Hippocampal formation (tissue), 2 donors: ENCODE measurements at regions not wholly inside any gene's neighbourhood (a gene's known extent, or its start where the extent isn't known, plus 50 kb on each side); places are given as distances from the start of the nearest gene placed in this dataset.

Experiments used
- DNase-seq, 2 donors: peaks; one replicate each; lab custom pipeline; 2025; lab: John Stamatoyannopoulos, UW

DNA sequence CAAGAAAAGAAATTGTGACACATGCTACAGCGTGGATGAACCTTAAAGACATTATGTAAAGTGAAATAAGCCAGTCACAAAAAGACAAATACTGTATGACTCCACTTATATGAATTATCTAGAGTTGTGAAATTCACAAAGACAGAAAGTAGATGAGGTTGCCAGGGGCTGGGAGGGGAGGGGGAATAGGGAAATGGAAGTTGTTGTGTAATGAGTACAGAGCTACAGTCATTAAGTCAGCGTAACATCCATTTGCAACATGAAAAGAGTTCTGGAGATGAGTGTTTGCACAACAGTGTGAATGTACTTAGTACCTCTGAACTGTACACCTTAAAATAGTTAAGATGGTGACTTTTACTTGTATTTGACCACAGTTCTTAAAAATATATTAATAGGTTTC lies 112.1 kb upstream of the CDK1 start:
- no peak for DNase-seq

DNA sequence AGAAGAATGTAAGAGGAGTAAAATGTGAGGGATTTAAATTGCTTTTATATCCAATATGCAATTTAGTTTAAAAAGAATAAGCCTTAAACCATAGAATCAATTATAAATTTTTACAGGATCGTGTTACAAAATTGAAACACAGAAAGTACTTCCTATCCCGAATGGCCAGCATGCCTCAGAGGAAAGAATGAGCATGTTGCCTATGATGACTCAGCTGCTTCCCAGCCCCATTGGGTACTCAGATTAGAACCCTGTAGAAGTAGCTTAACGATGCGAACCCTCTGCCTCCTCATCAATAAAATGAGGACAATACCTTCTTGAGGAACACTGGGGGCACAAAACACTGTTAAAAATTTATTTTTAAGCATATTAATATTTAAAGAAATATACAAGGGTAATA lies 113.4 kb upstream of the CDK1 start:
- DNase-seq, result no peak

DNA sequence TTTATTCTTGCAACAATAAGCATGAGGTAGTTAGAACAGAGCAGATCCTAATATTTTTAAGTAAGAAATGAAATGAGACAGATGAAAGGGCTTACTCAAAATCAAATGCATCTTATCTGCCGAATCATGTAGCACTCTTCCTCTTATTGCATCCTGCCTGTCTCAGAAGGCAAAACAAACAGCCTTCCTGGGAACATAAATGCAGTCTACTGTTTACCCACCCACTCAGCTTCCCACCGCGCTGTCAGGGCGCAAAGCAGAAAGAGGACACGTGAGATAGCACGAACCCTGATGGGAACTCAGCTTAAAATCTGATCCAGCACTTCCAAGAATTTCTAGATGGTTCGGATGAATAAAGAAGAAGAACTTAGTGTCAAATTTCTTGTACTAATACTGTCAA lies 114.4 kb upstream of the CDK1 start:
- no peak for DNase-seq

DNA sequence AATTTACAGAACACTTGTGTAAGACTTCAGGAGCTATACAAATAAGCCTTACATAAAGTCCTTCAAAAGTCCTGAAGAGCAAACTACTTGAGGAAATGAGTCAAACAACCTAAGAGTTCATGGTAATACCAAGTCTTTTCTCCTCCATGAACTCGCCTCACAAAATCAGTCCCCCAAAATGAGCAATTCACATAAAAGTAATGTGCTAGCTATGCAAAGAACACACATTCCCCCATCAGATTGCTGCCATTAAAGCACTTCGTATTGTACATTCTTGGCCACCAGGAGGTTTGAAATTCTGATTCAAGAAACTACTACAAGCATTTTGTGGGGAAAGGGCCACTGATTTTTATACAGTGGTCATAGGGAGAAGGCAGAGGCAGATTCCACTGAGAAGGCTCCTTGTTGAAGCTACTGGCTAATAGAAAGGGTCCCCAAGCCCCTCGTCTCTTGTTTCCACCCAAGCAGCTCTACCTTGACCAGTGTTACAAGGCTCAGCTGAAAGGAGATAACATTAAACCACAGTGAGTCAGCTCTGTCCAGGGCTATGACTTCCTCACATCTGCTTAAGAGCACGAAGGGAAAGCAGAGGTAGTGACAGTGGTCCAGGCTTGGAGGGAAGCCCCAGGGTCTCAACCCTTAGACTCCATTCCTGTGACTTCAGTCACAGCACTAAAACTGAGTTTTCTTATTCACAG lies 115.2 kb upstream of the CDK1 start:
- no peak for DNase-seq

DNA sequence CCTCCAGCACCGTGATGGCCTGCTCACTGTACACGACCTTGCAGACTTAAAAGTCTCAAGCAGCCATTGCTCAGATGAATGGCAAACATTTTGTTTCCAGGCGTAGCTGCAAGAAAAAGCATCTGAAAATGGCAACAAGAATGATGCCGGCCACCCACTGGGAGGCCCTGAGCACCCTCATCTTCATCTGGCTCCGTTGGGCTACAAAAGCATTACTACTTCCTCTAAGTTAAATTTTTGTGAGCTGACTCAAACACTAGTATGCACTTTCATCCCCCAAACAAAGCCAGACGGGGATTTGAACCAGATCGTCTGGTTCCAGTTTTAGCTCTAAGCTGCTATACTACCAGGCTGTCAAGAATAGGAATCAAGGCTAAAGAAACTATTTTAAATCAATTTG lies 116.6 kb upstream of the CDK1 start:
- DNase-seq, result no peak

DNA sequence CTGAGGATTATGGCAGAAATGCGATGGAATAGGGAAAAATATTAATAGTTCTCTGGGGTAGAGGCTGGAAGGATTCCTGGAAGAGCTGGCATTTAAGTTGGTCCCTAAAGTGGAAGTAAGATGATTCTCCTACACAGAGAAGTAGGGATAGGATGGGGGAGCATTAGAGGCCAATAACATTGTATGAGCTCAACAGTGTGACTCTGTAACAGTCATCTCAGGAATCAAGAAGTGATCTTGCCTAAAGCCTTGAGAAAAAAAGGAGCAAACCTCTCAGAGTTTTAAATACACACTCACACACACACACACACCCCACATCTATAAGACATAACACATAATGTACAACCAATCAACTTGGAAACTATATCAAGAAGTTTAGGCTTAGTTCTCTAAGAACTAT lies 117.7 kb upstream of the CDK1 start:
- no peak for DNase-seq

DNA sequence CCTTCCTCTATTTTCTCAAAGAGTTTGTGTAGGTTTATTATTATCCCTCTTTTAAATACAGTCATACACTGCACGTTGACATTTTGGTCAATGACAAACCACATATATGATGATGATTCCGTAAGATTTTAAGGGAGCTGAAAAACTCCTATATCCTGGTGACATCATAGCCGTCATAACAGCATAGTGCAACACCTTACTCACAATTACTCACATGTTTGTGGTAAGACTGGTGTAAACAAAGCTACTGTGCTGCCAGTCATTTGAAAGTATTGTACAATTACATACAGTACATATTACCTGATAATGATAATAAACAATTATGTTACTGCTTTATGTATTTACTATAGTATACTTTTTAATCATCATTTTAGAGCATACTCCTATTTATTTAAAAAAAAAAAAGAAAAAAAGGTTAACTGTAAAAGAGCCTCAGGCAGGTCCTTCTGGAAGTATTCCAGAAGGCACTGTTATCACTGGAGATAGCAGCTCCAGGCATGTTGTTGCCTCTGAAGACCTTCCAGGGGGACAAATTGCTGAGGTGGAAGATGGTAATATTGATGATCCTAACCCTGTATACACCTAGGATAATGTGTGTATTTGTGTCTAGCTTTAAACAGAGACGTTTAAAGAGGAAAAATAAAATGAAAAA lies 123.3 kb upstream of the CDK1 start:
- no peak for DNase-seq

DNA sequence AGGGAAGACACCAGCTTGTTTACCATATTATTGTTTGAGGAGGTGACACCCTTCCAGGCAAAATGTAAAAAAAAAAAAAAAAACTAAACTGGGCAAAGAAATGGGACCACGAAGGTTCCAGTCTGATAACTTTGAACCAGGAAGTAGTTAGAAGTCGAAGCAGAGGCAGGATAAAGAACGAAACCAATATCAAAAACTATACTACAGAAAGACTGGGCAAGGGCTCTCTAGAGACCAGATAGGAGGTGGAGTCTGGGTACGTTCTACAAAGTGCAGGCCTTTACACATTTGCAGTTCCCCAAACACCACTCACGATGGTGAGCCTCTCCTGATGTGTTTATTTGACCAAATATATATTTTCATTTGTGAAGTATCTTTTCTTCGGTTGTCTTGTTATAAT lies 125.7 kb upstream of the CDK1 start:
- no peak for DNase-seq

DNA sequence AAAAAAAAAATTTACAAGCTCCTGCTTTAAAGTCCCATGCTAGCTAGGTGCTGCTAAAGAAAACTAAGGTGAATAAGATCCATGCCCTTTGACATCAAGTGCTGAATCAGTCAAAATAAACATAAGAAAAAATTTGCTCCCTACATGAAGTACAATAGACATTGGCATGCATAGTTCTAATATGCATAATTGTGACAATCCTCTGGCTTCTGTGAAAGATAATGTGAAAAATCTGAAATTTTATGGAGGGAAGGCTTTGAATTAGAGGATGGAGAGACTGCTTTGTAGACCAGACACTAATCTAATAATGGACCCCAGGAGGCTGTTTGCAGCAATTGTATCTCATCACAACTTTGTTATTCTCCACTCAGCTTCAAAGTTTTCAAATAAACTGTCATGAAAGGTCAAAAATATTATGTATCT lies 127.9 kb upstream of the CDK1 start:
- no peak for DNase-seq

DNA sequence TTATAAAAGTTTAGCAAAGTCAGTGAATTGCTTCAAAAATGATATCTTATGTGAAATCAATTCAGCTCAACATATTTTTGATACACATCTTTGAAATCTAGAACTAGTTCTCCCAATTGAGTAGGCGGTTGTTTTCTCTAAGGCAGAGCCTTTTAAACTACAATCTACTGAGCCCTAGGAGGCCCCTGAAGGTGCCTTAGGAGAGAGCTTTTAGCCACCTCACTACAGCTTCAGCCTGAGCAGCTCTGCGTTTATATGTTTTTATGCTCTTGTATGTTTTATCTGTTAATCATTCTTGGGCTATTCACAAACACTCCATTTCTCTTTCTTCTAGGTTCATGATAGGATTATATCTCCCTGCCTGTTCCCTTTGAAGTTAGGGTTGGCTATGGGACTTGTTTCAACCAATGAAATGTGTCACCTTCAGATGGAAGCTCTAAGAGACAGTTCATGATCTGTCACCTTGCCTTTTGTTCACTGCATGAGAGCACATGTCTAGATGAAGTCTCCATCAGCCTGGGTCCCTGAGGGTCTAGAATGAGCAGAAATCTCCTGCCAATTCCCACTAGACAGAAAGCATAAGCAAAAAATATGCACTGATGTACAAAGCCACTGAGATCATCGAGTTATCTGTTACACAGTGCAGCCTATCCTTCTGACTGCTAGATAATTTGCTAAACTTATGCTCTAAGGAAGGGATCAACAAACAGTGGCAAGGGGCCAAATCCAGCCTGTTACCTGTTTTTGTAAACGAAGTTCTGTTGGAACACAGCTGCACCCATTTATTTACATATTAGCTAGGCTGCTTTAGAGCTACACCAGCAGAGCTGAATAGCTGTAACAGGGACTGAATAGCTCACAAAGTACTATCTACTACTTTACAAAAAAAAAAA lies 128.5 kb upstream of the CDK1 start:
- no peak for DNase-seq

DNA sequence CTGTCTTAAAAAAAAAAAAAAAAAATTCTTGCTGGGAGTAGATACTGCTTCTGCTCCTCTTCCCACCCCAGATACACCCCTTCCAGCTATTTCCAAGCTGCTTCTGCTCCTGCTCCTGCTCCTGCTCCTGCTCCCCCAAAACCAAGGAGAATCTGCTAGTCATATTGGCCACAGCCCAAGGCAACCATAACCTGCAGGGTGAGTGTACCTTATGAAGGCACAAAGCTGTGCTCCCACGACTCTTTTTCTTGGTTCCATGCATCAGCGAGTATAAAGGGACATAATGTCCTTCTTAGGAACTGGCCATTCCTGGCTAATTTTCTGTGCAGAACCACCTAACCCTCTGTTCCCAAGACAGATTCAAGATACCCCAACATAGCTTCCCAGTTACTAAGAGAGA lies 129.5 kb upstream of the CDK1 start:
- no peak for DNase-seq

DNA sequence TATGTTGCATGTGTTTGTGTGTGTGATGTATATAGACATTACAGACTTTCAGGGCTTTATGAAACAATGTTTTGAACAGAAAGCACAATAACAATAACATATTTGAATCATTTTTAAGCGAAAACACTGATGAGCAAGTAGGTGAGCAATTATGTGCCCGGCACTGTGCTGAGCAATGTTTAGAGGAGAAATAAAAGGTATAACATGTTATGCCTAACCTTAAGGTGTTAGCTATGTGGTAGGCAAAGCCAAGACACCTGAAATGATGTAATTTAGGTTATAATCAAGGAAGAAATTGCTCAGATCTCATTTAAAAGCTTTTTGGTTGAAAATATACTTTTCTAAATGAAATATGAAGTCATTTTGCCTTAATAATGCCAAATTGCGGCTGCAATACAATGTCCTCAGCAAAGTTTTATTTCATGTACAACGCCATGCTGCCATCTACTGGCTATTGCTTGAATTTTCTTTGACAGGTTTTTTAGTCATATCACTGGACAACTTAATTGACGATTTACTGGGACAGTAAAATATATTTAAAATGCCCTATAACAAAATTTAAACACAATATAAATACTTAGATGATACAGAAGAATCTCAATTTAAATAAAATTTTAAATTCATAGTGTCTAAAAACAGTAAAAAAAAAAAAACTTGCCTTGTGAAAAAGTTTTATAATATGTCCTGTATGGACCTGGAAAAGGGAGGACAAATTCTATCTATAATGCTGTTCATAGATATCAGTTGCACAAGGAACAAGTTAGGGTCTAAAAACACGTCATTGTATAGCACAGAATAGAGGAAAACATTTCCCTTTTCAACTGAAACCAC lies 131.1 kb upstream of the CDK1 start:
- DNase-seq, result peak in 1 of 2 donors; percentile 56

DNA sequence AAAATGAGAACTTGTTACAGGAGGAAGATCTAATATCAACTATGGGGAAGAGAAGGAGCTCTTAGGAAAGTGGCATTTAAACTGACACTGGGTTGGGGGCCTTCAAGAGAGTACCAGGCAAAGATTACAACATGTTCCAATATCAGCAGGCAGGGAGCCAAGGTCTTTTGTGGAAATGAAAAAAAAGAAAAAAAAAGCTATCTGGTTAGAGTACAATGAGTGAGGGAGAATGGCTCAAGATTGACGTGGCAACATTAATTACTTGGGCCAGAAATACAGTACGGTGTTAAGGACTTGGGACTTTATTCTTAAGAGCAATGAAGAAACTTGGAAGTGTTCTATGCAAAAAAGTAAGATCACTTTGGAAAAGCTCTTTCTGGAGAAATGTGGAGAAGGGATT lies 132.3 kb upstream of the CDK1 start:
- no peak for DNase-seq

DNA sequence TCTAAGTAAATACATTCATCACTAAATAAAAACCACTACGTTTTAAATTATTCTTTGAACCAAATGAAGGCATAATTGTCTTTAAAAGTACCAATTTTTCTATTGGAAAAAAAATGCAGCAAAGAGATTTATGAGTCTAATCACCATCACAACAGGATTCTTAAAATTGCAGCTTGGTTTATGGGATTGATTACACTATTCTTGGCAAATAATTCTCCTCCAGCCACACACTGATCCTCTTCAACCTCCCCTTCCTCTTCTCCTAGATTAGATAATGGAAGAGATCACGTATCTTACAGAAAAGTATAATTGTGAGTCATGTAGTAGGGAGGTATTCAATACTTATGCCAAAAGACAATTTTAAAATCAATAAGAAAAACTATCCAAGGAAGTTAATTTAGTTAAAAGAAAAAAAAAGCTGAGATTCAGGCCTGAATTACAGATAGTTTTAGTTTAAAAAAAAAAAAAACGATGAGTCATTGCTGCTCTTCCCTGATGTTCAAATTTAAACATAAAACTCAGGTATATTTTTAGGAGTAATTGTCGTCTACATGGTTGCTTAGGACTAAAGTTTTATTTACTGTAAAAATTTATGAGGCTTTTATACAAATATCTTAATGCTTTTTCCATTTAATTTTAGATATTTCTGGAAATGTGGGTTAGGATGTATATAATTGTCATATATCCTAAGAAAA lies 133.7 kb upstream of the CDK1 start:
- DNase-seq, result no peak

DNA sequence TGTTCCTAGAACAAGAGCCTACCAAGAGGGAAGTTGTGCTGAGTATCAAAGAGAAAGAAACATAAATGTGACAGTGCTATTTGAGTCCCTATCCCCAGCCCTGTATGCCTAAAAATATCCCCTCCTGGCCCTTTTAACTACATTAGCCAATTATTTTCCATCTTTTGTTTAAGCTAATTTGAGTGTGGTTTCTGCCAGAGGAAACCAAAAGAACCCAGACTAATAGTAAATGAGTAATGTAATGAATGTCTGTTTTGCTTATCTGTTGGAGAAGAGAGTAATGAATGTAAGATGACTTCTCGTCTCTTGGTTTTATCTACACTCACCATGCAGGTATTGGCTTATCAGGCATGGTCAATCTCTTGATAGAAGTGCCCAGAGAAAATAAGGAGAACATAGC lies 134.4 kb upstream of the CDK1 start:
- no peak for DNase-seq

DNA sequence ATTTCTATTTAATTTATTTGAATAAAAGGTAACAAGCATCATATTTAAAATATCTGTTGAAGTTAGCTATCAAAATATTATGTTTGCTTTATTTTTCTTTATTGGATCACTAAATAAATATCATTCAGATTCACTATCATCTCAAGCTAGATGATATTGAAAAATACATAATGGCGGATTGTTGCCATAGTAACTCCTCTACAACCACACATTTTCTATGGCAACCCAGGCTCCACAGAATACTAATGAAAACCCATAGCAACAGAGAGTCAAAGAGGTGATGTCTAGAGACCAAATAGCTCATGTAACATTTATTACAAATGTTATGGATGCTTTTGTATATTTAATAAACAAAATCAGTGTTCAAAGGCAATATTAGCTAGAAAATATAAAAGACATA lies 148.9 kb upstream of the CDK1 start:
- peak in 1 of 2 donors; percentile 49 for DNase-seq

DNA sequence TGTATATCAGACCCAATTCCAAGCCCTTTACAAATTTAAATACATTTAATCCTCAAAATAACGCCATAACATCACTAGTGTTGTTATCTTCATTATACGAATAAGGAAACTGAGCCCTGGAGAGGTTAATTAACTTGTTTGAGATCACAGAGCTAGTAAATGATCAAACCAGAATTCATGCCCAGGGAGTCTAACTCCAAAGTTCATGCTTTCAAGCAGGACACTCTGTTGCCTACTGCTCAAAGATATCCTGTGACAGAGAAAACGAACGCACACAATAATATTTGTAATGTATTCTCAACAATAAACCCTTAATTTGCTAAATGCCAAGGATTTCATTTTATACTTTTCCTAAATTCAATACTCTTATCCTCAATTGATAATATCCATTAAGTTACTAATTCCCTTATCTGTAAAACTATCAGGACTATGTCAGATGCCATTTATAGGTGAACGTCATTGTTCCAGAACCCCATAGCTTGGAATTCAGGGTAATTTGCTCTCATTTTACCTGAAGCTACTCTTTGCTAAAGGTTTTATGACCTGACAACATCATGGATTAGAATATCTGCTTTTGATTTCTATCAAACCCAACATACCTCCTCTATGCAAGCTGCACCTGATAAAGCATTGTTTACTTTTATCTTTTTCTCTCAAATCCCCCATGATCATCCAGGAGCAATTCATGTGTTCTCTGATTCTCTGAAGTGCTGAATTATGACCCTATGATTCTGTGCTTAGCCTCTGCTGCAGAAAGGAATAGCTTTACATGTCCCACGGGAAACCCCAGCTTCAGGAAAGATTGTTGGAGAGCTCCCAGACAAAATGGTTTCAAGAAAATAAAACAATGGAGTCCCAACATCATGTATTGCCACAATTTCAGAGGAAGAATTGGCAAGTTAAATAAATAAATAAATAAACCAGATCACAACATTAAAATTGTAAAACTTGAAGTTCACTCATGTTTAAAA lies 150.2 kb upstream of the CDK1 start:
- no peak for DNase-seq

DNA sequence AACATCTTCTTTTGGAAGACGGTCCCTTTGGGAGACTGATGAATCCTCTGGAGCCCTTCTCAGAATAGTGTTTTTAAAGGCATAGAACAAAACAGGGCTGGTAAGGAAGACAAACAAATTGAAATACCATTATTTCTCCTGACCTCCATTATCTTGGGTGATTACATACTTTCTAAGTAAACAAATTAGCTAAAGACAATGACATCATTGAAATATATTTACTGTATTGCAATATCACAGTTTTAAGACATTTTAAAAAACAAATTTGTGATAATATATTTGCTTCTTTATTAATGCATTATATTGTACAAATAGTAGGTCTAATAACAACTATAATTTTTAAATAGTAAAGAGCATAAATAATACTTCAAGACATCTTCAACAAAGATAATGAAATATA lies 152.2 kb upstream of the CDK1 start:
- no peak for DNase-seq

DNA sequence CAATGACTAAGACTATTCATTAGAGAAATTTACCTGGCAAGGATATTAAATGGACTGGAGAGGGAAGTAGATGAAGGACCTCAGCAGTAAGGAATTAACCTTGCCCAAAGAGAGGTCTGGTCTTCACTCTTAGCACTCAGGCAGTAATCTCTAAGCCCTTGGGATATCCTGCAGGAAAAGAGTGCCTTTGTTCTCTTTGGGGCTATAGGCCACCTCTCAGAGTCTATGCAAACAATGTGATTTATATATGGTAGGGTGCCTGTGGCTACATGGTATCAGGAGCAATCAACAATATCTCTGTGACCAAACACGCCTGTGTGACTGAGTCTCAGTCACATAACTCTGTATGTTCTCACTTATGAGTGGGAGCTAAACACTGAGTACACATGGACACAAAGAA lies 154.7 kb upstream of the CDK1 start:
- DNase-seq, result no peak

DNA sequence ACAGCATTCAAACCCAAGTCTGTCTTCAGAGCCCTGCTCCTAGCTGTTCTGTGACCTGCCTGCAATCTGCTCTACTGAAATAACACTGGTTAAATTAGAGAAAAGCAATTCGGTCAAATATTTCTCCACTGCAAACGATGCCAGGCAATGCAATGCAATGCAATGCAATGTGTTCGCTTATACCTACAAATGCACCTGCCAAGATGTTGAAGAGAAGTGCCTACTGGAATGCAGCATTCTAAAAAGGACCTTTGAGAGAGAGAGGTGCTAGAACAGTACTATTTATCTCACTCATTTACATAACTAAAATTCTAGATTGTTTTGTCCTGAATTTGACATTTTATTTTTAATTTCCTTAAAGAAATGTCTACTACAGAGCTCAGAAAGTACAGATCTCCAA lies 157.3 kb upstream of the CDK1 start:
- no peak for DNase-seq
